Liver (tissue), 3 donors: ENCODE measurements at regions not wholly inside any gene's neighbourhood (a gene's known extent, or its start where the extent isn't known, plus 50 kb on each side); places are given as distances from the start of the nearest gene placed in this dataset.

Experiments used
- CTCF ChIP-seq: fragments of 150-350 bp; IDR thresholded peaks from 2 replicates; pipeline ENCODE4 v1.5.1; 2017; ENCODE audit warnings: improper control_type of control experiment, low read depth, low read length; ENCODE audit not compliant: missing input control
- MAX ChIP-seq: IDR thresholded peaks from 2 replicates; pipeline ENCODE4 v1.6.1; 2016; ENCODE audit warnings: antibody characterized with exemption
- RAD21 ChIP-seq, 2 donors: IDR thresholded peaks; 2 replicates each; pipeline ENCODE4 v1.6.1; 2016; ENCODE audit warnings: antibody characterized with exemption in 2 of 2, mild to moderate bottlenecking in 2 of 2
- donor health status: healthy.
- donor health status: healthy.

- TF ChIP-seq CTCF (no peak), RAD21 (IDR thresholded peaks at IDR 0.05) (no peak), MAX (no peak)
Observed at GRCh38 chr5:93884254-93884653, 142.9 kb upstream of the POU5F2 start.
